IMR-90 (cell line): ENCODE measurements at regions not wholly inside any gene's neighbourhood (a gene's known extent, or its start where the extent isn't known, plus 50 kb on each side); places are given as distances from the start of the nearest gene placed in this dataset.

Source experiments
- ATAC-seq: fragments of 200-7000 bp; cut with Tn5 transposase; 2 replicates; pipeline ENCODE4 v1.9.1; 2020; ENCODE audit warnings: low read depth, mild to moderate bottlenecking, moderate library complexity
- BruUV-seq: library from RNA; stranded (reverse); fragments of 400-500 nt; replicated peaks from 2 replicates; lab custom pipeline; 2021; lab: Mats Ljungman, UMichigan
- CTCF ChIA-PET: fragments of 300-600 bp; formaldehyde crosslinking; extraction: SDS; loops from one replicate; lab custom pipeline; 2021; ENCODE audit warnings: antibody characterized with exemption; lab: Yijun Ruan, JAX
- POLR2A ChIA-PET: fragments of 300-600 bp; sonication (Branson Sonifier 250); formaldehyde crosslinking; loops from one replicate; lab custom pipeline; 2022; ENCODE audit warnings: antibody characterized with exemption; ENCODE audit not compliant: unreplicated experiment; lab: Charles Lee
- DNase-seq: peaks from one replicate; pipeline ENCODE4 v3.0.0; 2013
- H2AFZ ChIP-seq: replicated peaks from 2 replicates; pipeline ENCODE3; 2013; ENCODE audit warnings: low read length, mild to moderate bottlenecking; ENCODE audit not compliant: poor library complexity
- H2AK5ac ChIP-seq: 2 replicates; pipeline ENCODE4 v1.6.1; 2013; ENCODE audit warnings: low read depth, low read length, inconsistent platforms
- H2AK9ac ChIP-seq: replicated peaks from 2 replicates; pipeline ENCODE3; 2013; ENCODE audit warnings: mild to moderate bottlenecking, low read depth, low read length, moderate library complexity; ENCODE audit not compliant: poor library complexity
- H2BK120ac ChIP-seq: 2 replicates; pipeline ENCODE4 v1.6.1; 2013; ENCODE audit warnings: low read depth, low read length, inconsistent platforms
- H2BK15ac ChIP-seq: 3 replicates; pipeline ENCODE4 v1.6.1; 2013; ENCODE audit warnings: low read depth, low read length, inconsistent platforms
- H2BK20ac ChIP-seq: 2 replicates; pipeline ENCODE4 v1.6.1; 2013; ENCODE audit warnings: low read depth, mild to moderate bottlenecking, inconsistent platforms, low read length, moderate library complexity
- H2BK5ac ChIP-seq: 2 replicates; pipeline ENCODE4 v1.6.1; 2013; ENCODE audit warnings: mild to moderate bottlenecking, low read depth, low read length, inconsistent platforms; ENCODE audit not compliant: poor library complexity, severe bottlenecking
- H3K14ac ChIP-seq: replicated peaks from 2 replicates; pipeline ENCODE4 v1.6.1; 2013; ENCODE audit warnings: low read depth, low read length, inconsistent platforms
- H3K18ac ChIP-seq: 2 replicates; pipeline ENCODE4 v1.6.1; 2013; ENCODE audit warnings: low read depth, low read length, control low read depth
- H3K23ac ChIP-seq: 2 replicates; pipeline ENCODE4 v1.6.1; 2013; ENCODE audit warnings: low read depth, low read length, inconsistent platforms
- H3K27ac ChIP-seq: 2 replicates; pipeline ENCODE4 v1.5.1; 2013; ENCODE audit warnings: mild to moderate bottlenecking, control low read depth, low read length; ENCODE audit not compliant: insufficient read depth
- H3K27me3 ChIP-seq: 2 replicates; pipeline ENCODE4 v1.6.1; 2013; ENCODE audit warnings: low read length; ENCODE audit not compliant: control insufficient read depth, insufficient read depth
- H3K36me3 ChIP-seq: 2 replicates; pipeline ENCODE4 v1.6.1; 2013; ENCODE audit warnings: low read length, mixed read lengths; ENCODE audit not compliant: control insufficient read depth, insufficient read depth
- H3K4ac ChIP-seq: 2 replicates; pipeline ENCODE4 v1.6.1; 2013; ENCODE audit warnings: low read depth, low read length, inconsistent platforms
- H3K4me1 ChIP-seq: 2 replicates; pipeline ENCODE4 v1.6.1; 2013; ENCODE audit warnings: low read length, mixed read lengths; ENCODE audit not compliant: control insufficient read depth, insufficient read depth
- H3K4me2 ChIP-seq: 2 replicates; pipeline ENCODE4 v1.6.1; 2013; ENCODE audit warnings: low read depth, mild to moderate bottlenecking, control low read depth, low read length, moderate library complexity
- H3K4me3 ChIP-seq: 2 replicates; pipeline ENCODE4 v1.5.1; 2013; ENCODE audit warnings: low read depth, mild to moderate bottlenecking, control low read depth, low read length, moderate library complexity; ENCODE audit not compliant: insufficient read depth
- H3K56ac ChIP-seq: 2 replicates; pipeline ENCODE4 v1.6.1; 2013; ENCODE audit warnings: low read length, inconsistent platforms; ENCODE audit not compliant: insufficient read depth; ENCODE audit errors: extremely low read depth
- H3K79me1 ChIP-seq, 2 experiments: 2 replicates each; pipeline ENCODE4 v1.6.1; 2013; ENCODE audit warnings: low read length in 2 of 2, inconsistent platforms in 1 of 2, low read depth in 1 of 2
- H3K9ac ChIP-seq: 2 replicates; pipeline ENCODE4 v1.6.1; 2013; ENCODE audit warnings: low read depth, low read length, control low read depth
- H3K9me1 ChIP-seq: 2 replicates; pipeline ENCODE4 v1.6.1; 2013; ENCODE audit warnings: low read length, inconsistent platforms; ENCODE audit not compliant: insufficient read depth
- H3K9me3 ChIP-seq: 2 replicates; pipeline ENCODE4 v1.6.1; 2013; ENCODE audit warnings: low read length; ENCODE audit not compliant: control insufficient read depth, insufficient read depth
- H4K20me1 ChIP-seq: 2 replicates; pipeline ENCODE4 v1.6.1; 2013; ENCODE audit warnings: low read length, inconsistent platforms; ENCODE audit not compliant: insufficient read depth
- H4K5ac ChIP-seq: 2 replicates; pipeline ENCODE4 v1.6.1; 2013; ENCODE audit warnings: mild to moderate bottlenecking, low read depth, low read length, control low read depth
- H4K8ac ChIP-seq, 2 experiments: 2 replicates each; pipeline ENCODE4 v1.6.1; 2013; ENCODE audit warnings: low read depth in 2 of 2, low read length in 2 of 2, control low read depth in 1 of 2, inconsistent platforms in 1 of 2
- H4K91ac ChIP-seq: 2 replicates; pipeline ENCODE4 v1.6.1; 2013; ENCODE audit warnings: low read depth, low read length, inconsistent platforms; ENCODE audit not compliant: insufficient read depth
- MAFK ChIP-seq: IDR thresholded peaks from 2 replicates; pipeline ENCODE4 v1.6.1; 2012; ENCODE audit warnings: low read depth, low read length, improper control_type of control experiment
- SMC3 ChIP-seq: fragments of 150-350 bp; IDR thresholded peaks from 2 replicates; pipeline ENCODE4 v1.6.1; 2016; ENCODE audit warnings: low read depth, mild to moderate bottlenecking, antibody characterized with exemption, low read length, moderate library complexity
- WGBS, 2 experiments: methylation state at CpG; one replicate each; pipeline versions ENCODE4 v1.1.5 to v1.1.7; 2013; ENCODE audit warnings: missing lambda C conversion rate in 2 of 2; ENCODE audit not compliant: insufficient read length in 1 of 2; ENCODE audit errors: extremely low coverage in 2 of 2; 5-methylcytosine and 5-hydroxymethylcytosine counted together
- dilution Hi-C: fragments of 300-500 bp; cut with HindIII; formaldehyde crosslinking; loops from one replicate; pipeline ENCODE4 v1.14.3; 2018; ENCODE audit warnings: low sequenced_read_pairs; ENCODE audit not compliant: unreplicated experiment
- in situ Hi-C: fragments of 300-500 bp; cut with MboI; formaldehyde crosslinking; loops from 3 replicates; pipeline ENCODE4 v1.14.3; 2019; ENCODE audit warnings: low sequenced_read_pairs, inconsistent platforms, mixed read lengths
- intact Hi-C: fragments of 100-400 bp; cut with micrococcal nuclease; formaldehyde crosslinking; loops from 2 replicates; pipeline ENCODE4 v1.10.0; 2022

- no peak overlapping the region for H2AK9ac ChIP-seq
These were observed 278.9 kb downstream of the ZNF516 start for GRCh38 chr18:76216096-76216495.

More at GRCh38 chr18:76216096-76216495, 278.9 kb downstream of the ZNF516 start:
- Histone ChIP-seq H3K4ac (no peak overlapping the region), H3K4me1 (no peaks in the 10 kb centered on the region), H4K5ac (no peak overlapping the region), H3K27me3 (no peaks in the 10 kb centered on the region), H3K14ac (no peak overlapping the region), H4K20me1 (no peaks in the 10 kb centered on the region), H4K91ac (no peak overlapping the region), H3K9ac (no peak overlapping the region), H2AK5ac (no peak overlapping the region), H3K9me3 (no peaks in the 10 kb centered on the region), H2BK5ac (no peak overlapping the region), H3K23ac (no peak overlapping the region), H2BK20ac (no peak overlapping the region), H2AFZ (no peak overlapping the region), H3K79me1 (no peaks in the 10 kb centered on the region), H3K4me3 (no peak overlapping the region), H3K4me2 (no peak overlapping the region), H3K27ac (no peak overlapping the region), H4K8ac (no peak overlapping the region), H3K9me1 (no peaks in the 10 kb centered on the region), H2BK15ac (no peak overlapping the region), H2BK120ac (no peak overlapping the region), H3K56ac (no peak overlapping the region), H3K18ac (no peak overlapping the region), H3K36me3 (no peaks in the 10 kb centered on the region)
- peak; percentile 89 for TF ChIP-seq MAFK
- TF ChIP-seq SMC3, result no peak
- ATAC-seq (no peak), DNase-seq (no peak)
- CTCF ChIA-PET, result no interaction called here
- in situ Hi-C loops (no loop called here), dilution Hi-C loops (no loop called here), intact Hi-C loops (no loop called here)
- BruUV-seq, result no TSS peak
- no CpG with 5 or more reads among the region's 1 CpG for WGBS, 2 experiments
- POLR2A ChIA-PET, result no interaction called here
